ENCODE measurements at regions not wholly inside any gene's neighbourhood (a gene's known extent, or its start where the extent isn't known, plus 50 kb on each side); places are given as distances from the start of the nearest gene placed in this dataset.

- H3K27ac ChIP-seq, result no peak overlapping the region
- no peaks in the 10 kb centered on the region for H3K27me3 ChIP-seq
- no peak overlapping the region for H3K4me3 ChIP-seq
- intact Hi-C loops (cut with DNase I; ENCODE audit: low total_unique reads), result no loop called here
- TF ChIP-seq, protein P1, sequence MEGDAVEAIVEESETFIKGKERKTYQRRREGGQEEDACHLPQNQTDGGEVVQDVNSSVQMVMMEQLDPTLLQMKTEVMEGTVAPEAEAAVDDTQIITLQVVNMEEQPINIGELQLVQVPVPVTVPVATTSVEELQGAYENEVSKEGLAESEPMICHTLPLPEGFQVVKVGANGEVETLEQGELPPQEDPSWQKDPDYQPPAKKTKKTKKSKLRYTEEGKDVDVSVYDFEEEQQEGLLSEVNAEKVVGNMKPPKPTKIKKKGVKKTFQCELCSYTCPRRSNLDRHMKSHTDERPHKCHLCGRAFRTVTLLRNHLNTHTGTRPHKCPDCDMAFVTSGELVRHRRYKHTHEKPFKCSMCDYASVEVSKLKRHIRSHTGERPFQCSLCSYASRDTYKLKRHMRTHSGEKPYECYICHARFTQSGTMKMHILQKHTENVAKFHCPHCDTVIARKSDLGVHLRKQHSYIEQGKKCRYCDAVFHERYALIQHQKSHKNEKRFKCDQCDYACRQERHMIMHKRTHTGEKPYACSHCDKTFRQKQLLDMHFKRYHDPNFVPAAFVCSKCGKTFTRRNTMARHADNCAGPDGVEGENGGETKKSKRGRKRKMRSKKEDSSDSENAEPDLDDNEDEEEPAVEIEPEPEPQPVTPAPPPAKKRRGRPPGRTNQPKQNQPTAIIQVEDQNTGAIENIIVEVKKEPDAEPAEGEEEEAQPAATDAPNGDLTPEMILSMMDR (IDR thresholded peaks at IDR 0.05), result no peak
- no peaks in the 10 kb centered on the region for H3K36me3 ChIP-seq
- DNase-seq, result no peak
- H3K4me1 ChIP-seq, result peaks cover 0 to 24% (median 3%) of the 10 kb centered on the region in 4 donors
- H3K9me3 ChIP-seq, result no peaks in the 10 kb centered on the region
Measured at GRCh38 chr12:19726592-19726991, 287.3 kb downstream of the AEBP2 start.

GRCh38 chr12:19737019-19737418 is 297.7 kb downstream of the AEBP2 start:
- H3K4me1 ChIP-seq, result peaks cover 0 to 28% (median 2%) of the 10 kb centered on the region in 4 donors
- TF ChIP-seq, protein P1 (IDR thresholded peaks at IDR 0.05), result no peak
- no peak overlapping the region for H3K27ac ChIP-seq
- H3K4me3 ChIP-seq, result no peak overlapping the region
- no peaks in the 10 kb centered on the region for H3K27me3 ChIP-seq
- no peaks in the 10 kb centered on the region for H3K9me3 ChIP-seq
- no peaks in the 10 kb centered on the region for H3K36me3 ChIP-seq
- DNase-seq, result no peak
- intact Hi-C loops (cut with DNase I; ENCODE audit: low total_unique reads), result no loop called here

- DNase-seq, result no peak
- intact Hi-C loops (cut with DNase I; ENCODE audit: low total_unique reads), result no loop called here
- no peak overlapping the region for H3K27ac ChIP-seq
Measured at GRCh38 chr12:19739195-19739776, 300.0 kb downstream of the AEBP2 start.

GRCh38 chr12:19740472-19741131 is 301.3 kb downstream of the AEBP2 start:
- Histone ChIP-seq H3K4me3 (no peak overlapping the region), H3K27me3 (no peaks in the 10 kb centered on the region), H3K4me1 (peaks cover 0 to 40% (median 2%) of the 10 kb centered on the region in 4 donors), H3K27ac (peak overlapping the region in 1 of 2 donors; percentile 58), H3K9me3 (no peaks in the 10 kb centered on the region), H3K36me3 (no peaks in the 10 kb centered on the region)
- DNase-seq, result no peak
- intact Hi-C loops (cut with DNase I; ENCODE audit: low total_unique reads), result no loop called here
- TF ChIP-seq, protein P1 (IDR thresholded peaks at IDR 0.05), result no peak

More at GRCh38 chr12:19739195-19739776, 300.0 kb downstream of the AEBP2 start:
- no peaks in the 10 kb centered on the region for H3K27me3 ChIP-seq
- H3K4me3 ChIP-seq, result no peak overlapping the region
- no peaks in the 10 kb centered on the region for H3K36me3 ChIP-seq
- peaks cover 0 to 35% (median 2%) of the 10 kb centered on the region in 4 donors for H3K4me1 ChIP-seq
- H3K9me3 ChIP-seq, result no peaks in the 10 kb centered on the region
- TF ChIP-seq, protein P1 (IDR thresholded peaks at IDR 0.05), result peak; percentile 68 to 76

- no peak for DNase-seq
- no peaks in the 10 kb centered on the region for H3K36me3 ChIP-seq
- H3K4me3 ChIP-seq, result no peak overlapping the region
- no peaks in the 10 kb centered on the region for H3K9me3 ChIP-seq
- H3K4me1 ChIP-seq, result peaks cover 0 to 40% (median 2%) of the 10 kb centered on the region in 4 donors
- H3K27me3 ChIP-seq, result no peaks in the 10 kb centered on the region
- peak overlapping the region; percentile 42 to 58 for H3K27ac ChIP-seq
- TF ChIP-seq, protein P1 (IDR thresholded peaks at IDR 0.05), result no peak
- intact Hi-C loops (cut with DNase I; ENCODE audit: low total_unique reads), result no loop called here
Measured at GRCh38 chr12:19741132-19741489, 301.8 kb downstream of the AEBP2 start.
